ENCODE measurements at regions not wholly inside any gene's neighbourhood (a gene's known extent, or its start where the extent isn't known, plus 50 kb on each side); places are given as distances from the start of the nearest gene placed in this dataset.

- TF ChIP-seq CTCF (IDR thresholded peaks at IDR 0.05) = no peak
- ATAC-seq = peak in 5 of 8 donors; percentile 40 to 91 (median 65)
- WGBS, 2 donors = 8 to 34% methylated on average over 1 of the region's 1 CpG
- H3K27ac ChIP-seq = peak overlapping the region in 1 of 10 donors; percentile 18
- no peaks in the 10 kb centered on the region for H3K9me3 ChIP-seq
- DNase-seq = no peak
- no peak overlapping the region for H3K4me3 ChIP-seq
- intact Hi-C loops (cut with DNase I) = loop anchor here in 1 of 10 donors (10.0 kb wide), 1 partner anchor 97 kb away; no protein-coding TSS in a partner anchor
- H3K27me3 ChIP-seq = no peaks in the 10 kb centered on the region
- peaks cover 0 to 30% (median 10%) of the 10 kb centered on the region in 9 donors for H3K4me1 ChIP-seq
- no peaks in the 10 kb centered on the region for H3K36me3 ChIP-seq
These were observed 98.4 kb downstream of the DIRAS3 start for GRCh38 chr1:67952071-67952470.

- H3K27me3 ChIP-seq = no peaks in the 10 kb centered on the region
- no peaks in the 10 kb centered on the region for H3K36me3 ChIP-seq
- peaks cover 0 to 30% (median 16%) of the 10 kb centered on the region in 9 donors for H3K4me1 ChIP-seq
- intact Hi-C loops (cut with DNase I) = loop anchor here in 1 of 10 donors (10.0 kb wide), 1 partner anchor 96 kb away; no protein-coding TSS in a partner anchor
- TF ChIP-seq CTCF (IDR thresholded peaks at IDR 0.05) = no peak
- no peaks in the 10 kb centered on the region for H3K9me3 ChIP-seq
- H3K27ac ChIP-seq = no peak overlapping the region
- 89 to 94% methylated on average over 1 of the region's 1 CpG for WGBS, 2 donors
- DNase-seq = no peak
- H3K4me3 ChIP-seq = no peak overlapping the region
- no peak for ATAC-seq
These were observed 99.4 kb downstream of the DIRAS3 start for GRCh38 chr1:67951014-67951413.

- no peak for TF ChIP-seq CTCF (IDR thresholded peaks at IDR 0.05)
- WGBS, 2 donors = 82 to 86% methylated on average over 4 of the region's 4 CpGs
- peaks cover 2 to 34% (median 23%) of the 10 kb centered on the region in 9 donors for H3K4me1 ChIP-seq
- ATAC-seq (no peak), DNase-seq (no peak)
- H3K36me3 ChIP-seq = no peaks in the 10 kb centered on the region
- H3K9me3 ChIP-seq = no peaks in the 10 kb centered on the region
- H3K27me3 ChIP-seq = no peaks in the 10 kb centered on the region
- intact Hi-C loops (cut with DNase I) = loop anchor here in 1 of 10 donors (5.0 kb wide), 1 partner anchor 69 kb away; no protein-coding TSS in a partner anchor
- H3K27ac ChIP-seq = no peak overlapping the region
- H3K4me3 ChIP-seq = no peak overlapping the region
These were observed 102.0 kb downstream of the DIRAS3 start for GRCh38 chr1:67948151-67949080.

GRCh38 chr1:67947114-67947513 lies 103.3 kb downstream of the DIRAS3 start:
- H3K9me3 ChIP-seq = no peaks in the 10 kb centered on the region
- DNase-seq = peak; percentile 50 to 59
- peak overlapping the region in 6 of 10 donors; percentile 27 to 79 (median 62) for H3K27ac ChIP-seq
- 38 to 51% methylated on average over 7 of the region's 7 CpGs for WGBS, 2 donors
- ATAC-seq = peak; percentile 74 to 94 (median 84)
- H3K4me1 ChIP-seq = peaks cover 2 to 30% (median 22%) of the 10 kb centered on the region in 9 donors
- no peak for TF ChIP-seq CTCF (IDR thresholded peaks at IDR 0.05)
- intact Hi-C loops (cut with DNase I) = loop anchor here in 1 of 10 donors (2.0 to 5.0 kb wide), 2 partner anchors 66 to 70 kb away; no protein-coding TSS in a partner anchor
- no peaks in the 10 kb centered on the region for H3K27me3 ChIP-seq
- H3K4me3 ChIP-seq = no peak overlapping the region
- no peaks in the 10 kb centered on the region for H3K36me3 ChIP-seq

All from heart right ventricle (tissue), 16 donors.